ENCODE measurements at regions not wholly inside any gene's neighbourhood (a gene's known extent, or its start where the extent isn't known, plus 50 kb on each side); places are given as distances from the start of the nearest gene placed in this dataset.

DNA sequence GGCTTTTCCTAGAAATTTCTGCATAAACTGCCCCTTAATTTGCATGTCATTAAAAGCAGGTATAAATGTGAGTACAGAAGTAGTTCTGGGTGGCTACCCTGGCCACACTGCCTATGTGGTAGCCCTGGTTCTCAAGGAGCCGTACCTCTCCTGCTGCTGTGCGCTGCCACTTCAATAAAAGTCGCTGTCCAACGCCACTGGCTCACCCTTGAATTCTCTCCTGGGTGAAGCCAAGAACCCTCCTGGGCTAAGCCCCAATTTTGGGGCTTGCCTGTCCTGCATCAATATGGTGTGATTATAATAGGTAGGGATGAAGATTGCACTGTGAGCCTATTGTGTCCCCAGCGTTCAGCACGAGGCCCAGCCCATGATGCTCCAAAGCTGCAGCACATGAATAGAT lies 65.6 kb upstream of the C1orf174 start:
- H3K4me3 ChIP-seq (ENCODE audit: low read depth, low read length) = no peak overlapping the region
- no peaks in the 10 kb centered on the region for H3K27me3 ChIP-seq (replicated peaks)
- no peak for DNase-seq
- H3K27ac ChIP-seq = no peak overlapping the region
- no peaks in the 10 kb centered on the region for H3K36me3 ChIP-seq (replicated peaks)
- in situ Hi-C loops (cut with HindIII; ENCODE audit: low pct_ligation_motif_present, low sequenced_read_pairs) = no loop called here
- no peak for TF ChIP-seq CTCF (IDR thresholded peaks at IDR 0.05; ENCODE audit: low read depth, low read length, missing control alignments)

DNA sequence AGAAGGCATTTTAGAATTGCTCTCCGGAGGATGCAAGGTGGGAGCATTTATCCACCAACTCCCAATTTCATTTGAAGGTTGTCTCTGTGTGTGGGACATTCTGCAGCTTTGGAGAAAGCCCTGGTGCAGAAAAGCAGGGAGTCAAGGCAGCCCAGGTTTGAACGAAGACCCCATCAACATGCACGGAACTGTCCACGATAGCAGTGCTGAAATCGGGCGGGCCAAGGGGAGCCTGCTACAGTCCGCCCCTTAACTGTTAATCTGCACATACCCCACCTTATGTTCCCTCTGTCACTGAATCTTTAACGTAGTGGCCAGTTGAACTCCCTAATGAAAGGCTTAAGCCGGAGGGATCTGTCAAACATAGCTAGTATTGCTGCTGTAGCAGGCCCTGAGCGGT lies 68.8 kb upstream of the C1orf174 start:
- no peak for DNase-seq
- no peak for TF ChIP-seq CTCF (IDR thresholded peaks at IDR 0.05; ENCODE audit: low read depth, low read length, missing control alignments)
- Histone ChIP-seq H3K27me3 (replicated peaks) (no peaks in the 10 kb centered on the region), H3K27ac (no peak overlapping the region), H3K4me3 (ENCODE audit: low read depth, low read length) (no peak overlapping the region), H3K36me3 (replicated peaks) (no peaks in the 10 kb centered on the region)
- in situ Hi-C loops (cut with HindIII; ENCODE audit: low pct_ligation_motif_present, low sequenced_read_pairs) = no loop called here

- no peaks in the 10 kb centered on the region for H3K36me3 ChIP-seq (replicated peaks)
- TF ChIP-seq CTCF (IDR thresholded peaks at IDR 0.05; ENCODE audit: low read depth, low read length, missing control alignments) = no peak
- in situ Hi-C loops (cut with HindIII; ENCODE audit: low pct_ligation_motif_present, low sequenced_read_pairs) = no loop called here
- DNase-seq = no peak
- H3K4me3 ChIP-seq (ENCODE audit: low read depth, low read length) = no peak overlapping the region
- no peak overlapping the region for H3K27ac ChIP-seq
- H3K27me3 ChIP-seq (replicated peaks) = no peaks in the 10 kb centered on the region
Measured at GRCh38 chr1:3971981-3972380, 71.9 kb upstream of the C1orf174 start.

- no peak overlapping the region for H3K4me3 ChIP-seq (ENCODE audit: low read depth, low read length)
- no peaks in the 10 kb centered on the region for H3K27me3 ChIP-seq (replicated peaks)
- no peaks in the 10 kb centered on the region for H3K36me3 ChIP-seq (replicated peaks)
- in situ Hi-C loops (cut with HindIII; ENCODE audit: low pct_ligation_motif_present, low sequenced_read_pairs) = no loop called here
- DNase-seq = no peak
- no peak overlapping the region for H3K27ac ChIP-seq
- TF ChIP-seq CTCF (IDR thresholded peaks at IDR 0.05; ENCODE audit: low read depth, low read length, missing control alignments) = no peak
Measured at GRCh38 chr1:3975903-3976630, 76.0 kb upstream of the C1orf174 start.

DNA sequence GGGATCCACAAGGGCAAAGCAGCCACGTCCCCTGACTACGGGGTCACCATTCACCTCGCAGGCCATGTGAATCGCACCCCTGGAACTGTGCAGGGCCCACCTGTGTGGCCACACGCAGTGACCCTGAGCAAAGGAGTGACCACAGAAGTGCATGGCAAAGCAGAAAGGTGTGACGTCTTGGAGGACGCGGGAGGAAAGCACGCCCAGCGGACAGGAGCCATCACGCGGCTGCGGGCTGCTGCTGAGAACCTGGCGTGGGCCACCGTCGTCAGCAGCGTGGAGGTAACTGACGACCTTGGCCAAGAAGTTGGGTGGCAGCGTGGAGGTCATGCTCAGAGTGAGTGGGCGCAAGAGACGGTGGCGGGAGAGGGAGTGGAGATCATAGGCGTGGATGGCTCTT lies 76.7 kb upstream of the C1orf174 start:
- Histone ChIP-seq H3K36me3 (replicated peaks) (no peaks in the 10 kb centered on the region), H3K4me3 (ENCODE audit: low read depth, low read length) (no peak overlapping the region), H3K27ac (no peak overlapping the region), H3K27me3 (replicated peaks) (no peaks in the 10 kb centered on the region)
- in situ Hi-C loops (cut with HindIII; ENCODE audit: low pct_ligation_motif_present, low sequenced_read_pairs) = no loop called here
- no peak for TF ChIP-seq CTCF (IDR thresholded peaks at IDR 0.05; ENCODE audit: low read depth, low read length, missing control alignments)
- DNase-seq = no peak

Measured in brain microvascular endothelial cell (primary cell).